ENCODE measurements at regions not wholly inside any gene's neighbourhood (a gene's known extent, or its start where the extent isn't known, plus 50 kb on each side); places are given as distances from the start of the nearest gene placed in this dataset.

DNA sequence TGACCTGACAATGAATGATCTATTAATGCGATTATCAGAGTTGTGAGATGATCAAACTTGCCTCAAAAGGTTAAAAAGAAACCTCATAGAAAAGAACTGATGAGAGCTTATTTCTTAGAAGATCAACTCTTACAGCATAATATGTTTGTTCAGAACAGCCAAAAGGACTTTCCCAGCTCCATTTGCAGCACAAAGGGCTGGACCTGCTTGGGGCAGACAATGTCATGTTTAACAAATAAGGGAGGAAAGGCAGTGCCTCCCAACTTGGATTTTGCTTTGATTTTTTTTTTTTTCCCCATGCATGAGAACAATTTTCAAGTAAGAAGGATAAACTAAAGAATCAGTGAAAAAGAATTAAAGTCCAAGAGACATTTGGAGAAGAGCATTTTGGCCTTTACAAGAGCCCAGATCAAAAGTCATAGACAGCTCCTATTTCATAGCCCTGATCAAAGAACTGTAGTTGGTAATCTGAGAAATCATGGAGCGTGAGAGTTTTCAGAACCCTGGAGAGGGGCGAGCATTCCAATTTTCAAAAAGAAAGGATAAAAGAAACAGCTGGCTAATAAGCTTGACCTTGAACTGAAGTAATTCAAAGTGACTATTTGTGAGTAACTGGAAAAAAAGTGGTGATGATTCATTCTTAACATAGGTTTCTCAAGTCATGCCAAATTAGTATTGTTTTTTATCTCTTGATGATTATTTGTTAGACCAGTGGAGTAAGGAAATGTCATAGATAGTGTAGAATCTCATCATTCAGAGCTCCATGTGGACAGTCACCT is 136.0 kb upstream of the CFAP20DC start:
- TF ChIP-seq EP300 (IDR thresholded peaks at IDR 0.05) (no peak), POLR2A (IDR thresholded peaks at IDR 0.05) (no peak), POLR2AphosphoS5 (IDR thresholded peaks at IDR 0.05) (no peak)
- TF ChIP-seq, protein P1, sequence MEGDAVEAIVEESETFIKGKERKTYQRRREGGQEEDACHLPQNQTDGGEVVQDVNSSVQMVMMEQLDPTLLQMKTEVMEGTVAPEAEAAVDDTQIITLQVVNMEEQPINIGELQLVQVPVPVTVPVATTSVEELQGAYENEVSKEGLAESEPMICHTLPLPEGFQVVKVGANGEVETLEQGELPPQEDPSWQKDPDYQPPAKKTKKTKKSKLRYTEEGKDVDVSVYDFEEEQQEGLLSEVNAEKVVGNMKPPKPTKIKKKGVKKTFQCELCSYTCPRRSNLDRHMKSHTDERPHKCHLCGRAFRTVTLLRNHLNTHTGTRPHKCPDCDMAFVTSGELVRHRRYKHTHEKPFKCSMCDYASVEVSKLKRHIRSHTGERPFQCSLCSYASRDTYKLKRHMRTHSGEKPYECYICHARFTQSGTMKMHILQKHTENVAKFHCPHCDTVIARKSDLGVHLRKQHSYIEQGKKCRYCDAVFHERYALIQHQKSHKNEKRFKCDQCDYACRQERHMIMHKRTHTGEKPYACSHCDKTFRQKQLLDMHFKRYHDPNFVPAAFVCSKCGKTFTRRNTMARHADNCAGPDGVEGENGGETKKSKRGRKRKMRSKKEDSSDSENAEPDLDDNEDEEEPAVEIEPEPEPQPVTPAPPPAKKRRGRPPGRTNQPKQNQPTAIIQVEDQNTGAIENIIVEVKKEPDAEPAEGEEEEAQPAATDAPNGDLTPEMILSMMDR (IDR thresholded peaks at IDR 0.05): no peak

Measured in sigmoid colon (tissue), 4 donors.